ENCODE measurements at regions not wholly inside any gene's neighbourhood (a gene's known extent, or its start where the extent isn't known, plus 50 kb on each side); places are given as distances from the start of the nearest gene placed in this dataset.

DNA sequence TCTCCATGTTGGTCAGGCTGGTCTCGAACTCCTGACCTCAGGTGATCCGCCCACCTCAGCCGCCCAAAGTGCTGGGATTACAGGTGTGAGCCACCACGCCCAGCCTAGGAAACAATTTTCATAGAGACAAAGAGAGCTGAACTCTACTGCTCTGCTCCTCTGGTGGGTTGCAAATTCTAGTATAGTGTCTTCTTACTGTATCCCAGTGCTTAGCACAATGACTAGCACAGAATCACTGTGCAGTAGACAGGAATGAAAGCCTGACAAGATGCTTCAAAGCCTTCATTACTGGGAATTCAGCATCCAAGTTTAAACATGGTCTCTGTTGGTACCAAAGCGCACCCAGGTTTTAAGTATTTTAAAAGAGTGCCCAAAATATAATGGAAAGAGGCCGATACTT is 96.5 kb upstream of the SALL4 start:
- Histone ChIP-seq H3K79me2 (ENCODE audit: insufficient read depth, low read length) (no peaks in the 10 kb centered on the region), H3K36me3 (replicated peaks in 1 of 2; ENCODE audit: control insufficient read depth in 1 of 2, insufficient read depth in 2 of 2, low read length in 2 of 2) (no peaks in the 10 kb centered on the region), H3K4me1 (ENCODE audit: control insufficient read depth in 1 of 2, insufficient read depth in 2 of 2, low read length in 2 of 2) (no peaks in the 10 kb centered on the region), H3K27me3 (ENCODE audit: control insufficient read depth in 2 of 2, insufficient read depth in 2 of 2, low read length in 2 of 2) (no peaks in the 10 kb centered on the region), H3K9me3 (replicated peaks in 1 of 2; ENCODE audit: control insufficient read depth in 1 of 2, insufficient read depth in 1 of 2, low read length in 2 of 2) (no peaks in the 10 kb centered on the region), H2AFZ (ENCODE audit: insufficient read depth, low read depth, low read length, poor library complexity, severe bottlenecking) (no peak overlapping the region), H3K4me2 (replicated peaks; ENCODE audit: extremely low read depth, low read length, poor library complexity, severe bottlenecking) (no peak overlapping the region), H3K9ac (ENCODE audit: insufficient read depth, low read length, poor library complexity, severe bottlenecking) (no peak overlapping the region), H3K4me3 (replicated peaks in 1 of 3; ENCODE audit: low read depth in 2 of 3, low read length in 3 of 3) (no peak overlapping the region), H3K27ac (ENCODE audit: low read depth in 1 of 2, low read length in 2 of 2) (no peak overlapping the region), H4K20me1 (ENCODE audit: insufficient read depth, low read length) (no peaks in the 10 kb centered on the region)
- no peak for DNase-seq
- Mint-ChIP-seq H3K4me3 (no peak overlapping the region), H3K9me3 (peaks cover 0 to 3% (median 0%) of the 10 kb centered on the region in 7 donors), H3K27ac (no peak overlapping the region), H3K36me3 (no peaks in the 10 kb centered on the region), H3K27me3 (ENCODE audit: low read depth in 3 of 3) (peaks cover 0 to 3% (median 2%) of the 10 kb centered on the region in 3 donors), H3K4me1 (no peaks in the 10 kb centered on the region)
- WGBS (ENCODE audit: insufficient coverage): 90% methylated on average over 4 of the region's 6 CpGs
- no peak for TF ChIP-seq CTCF (IDR thresholded peaks at IDR 0.05)
- intact Hi-C loops (cut with micrococcal nuclease): no loop called here

GRCh38 chr20:51894619-51895018 is 92.3 kb upstream of the SALL4 start:
- no peak for DNase-seq
- H2AFZ ChIP-seq (ENCODE audit: insufficient read depth, low read depth, low read length, poor library complexity, severe bottlenecking): no peak overlapping the region
- TF ChIP-seq CTCF (IDR thresholded peaks at IDR 0.05): no peak
- Mint-ChIP-seq H3K4me3 (no peak overlapping the region), H3K36me3 (no peaks in the 10 kb centered on the region), H3K27me3 (ENCODE audit: low read depth in 3 of 3) (peaks cover 0 to 3% (median 1%) of the 10 kb centered on the region in 3 donors), H3K4me1 (no peaks in the 10 kb centered on the region), H3K27ac (no peak overlapping the region), H3K9me3 (peaks cover 0 to 3% (median 0%) of the 10 kb centered on the region in 7 donors)
- H3K79me2 ChIP-seq (ENCODE audit: insufficient read depth, low read length): no peaks in the 10 kb centered on the region
- H3K4me3 ChIP-seq (replicated peaks in 1 of 3; ENCODE audit: low read depth in 2 of 3, low read length in 3 of 3): no peak overlapping the region
- H3K27ac ChIP-seq (ENCODE audit: low read depth in 1 of 2, low read length in 2 of 2): no peak overlapping the region
- intact Hi-C loops (cut with micrococcal nuclease): no loop called here
- no peaks in the 10 kb centered on the region for H3K27me3 ChIP-seq (ENCODE audit: control insufficient read depth in 2 of 2, insufficient read depth in 2 of 2, low read length in 2 of 2)
- 96% methylated on average over 7 of the region's 8 CpGs for WGBS (ENCODE audit: insufficient coverage)
- no peak overlapping the region for H3K9ac ChIP-seq (ENCODE audit: insufficient read depth, low read length, poor library complexity, severe bottlenecking)
- H3K4me2 ChIP-seq (replicated peaks; ENCODE audit: extremely low read depth, low read length, poor library complexity, severe bottlenecking): no peak overlapping the region
- H3K4me1 ChIP-seq (ENCODE audit: control insufficient read depth in 1 of 2, insufficient read depth in 2 of 2, low read length in 2 of 2): no peaks in the 10 kb centered on the region
- H3K9me3 ChIP-seq (replicated peaks in 1 of 2; ENCODE audit: control insufficient read depth in 1 of 2, insufficient read depth in 1 of 2, low read length in 2 of 2): no peaks in the 10 kb centered on the region
- no peaks in the 10 kb centered on the region for H3K36me3 ChIP-seq (replicated peaks in 1 of 2; ENCODE audit: control insufficient read depth in 1 of 2, insufficient read depth in 2 of 2, low read length in 2 of 2)
- H4K20me1 ChIP-seq (ENCODE audit: insufficient read depth, low read length): no peaks in the 10 kb centered on the region
